Body of pancreas (tissue), 4 donors: ENCODE measurements at regions not wholly inside any gene's neighbourhood (a gene's known extent, or its start where the extent isn't known, plus 50 kb on each side); places are given as distances from the start of the nearest gene placed in this dataset.

Experiments used
- POLR2A ChIP-seq, 3 donors: fragments of 450-650 bp; IDR thresholded peaks; one replicate each; pipeline ENCODE4 v1.6.1; 2016; ENCODE audit warnings: antibody characterized with exemption in 3 of 3, mild to moderate bottlenecking in 2 of 3
- TF ChIP-seq, protein P1 (sequence below), 7 experiments: fragments of 450-650 bp in 4 of 7; fragments of 200-600 bp in 3 of 7; sonication (generic) in 3 of 7; IDR thresholded peaks; one replicate each; pipeline ENCODE4 v1.5.1; 2016 to 2019; ENCODE audit warnings: antibody characterized with exemption in 7 of 7

DNA sequence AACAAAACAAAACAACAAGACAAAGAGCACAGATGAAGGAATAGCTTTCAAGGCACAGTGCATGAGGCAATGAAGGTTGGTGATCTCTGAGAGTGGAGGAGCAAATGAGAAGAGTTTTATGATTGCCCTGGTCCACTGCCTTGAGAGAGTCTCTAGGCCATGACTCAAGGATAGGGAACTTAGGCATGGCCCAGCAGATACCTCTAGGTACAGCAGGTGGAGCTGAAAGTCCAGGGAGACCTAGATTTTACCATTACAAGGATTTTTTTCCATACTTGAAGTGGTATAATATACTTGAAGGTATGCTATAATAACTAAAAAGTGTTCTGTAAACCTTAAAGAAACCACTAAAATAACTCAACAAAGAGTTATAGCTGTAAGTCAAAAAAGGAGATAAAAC is 239.5 kb upstream of the KLHL29 start:
- TF ChIP-seq, protein P1, sequence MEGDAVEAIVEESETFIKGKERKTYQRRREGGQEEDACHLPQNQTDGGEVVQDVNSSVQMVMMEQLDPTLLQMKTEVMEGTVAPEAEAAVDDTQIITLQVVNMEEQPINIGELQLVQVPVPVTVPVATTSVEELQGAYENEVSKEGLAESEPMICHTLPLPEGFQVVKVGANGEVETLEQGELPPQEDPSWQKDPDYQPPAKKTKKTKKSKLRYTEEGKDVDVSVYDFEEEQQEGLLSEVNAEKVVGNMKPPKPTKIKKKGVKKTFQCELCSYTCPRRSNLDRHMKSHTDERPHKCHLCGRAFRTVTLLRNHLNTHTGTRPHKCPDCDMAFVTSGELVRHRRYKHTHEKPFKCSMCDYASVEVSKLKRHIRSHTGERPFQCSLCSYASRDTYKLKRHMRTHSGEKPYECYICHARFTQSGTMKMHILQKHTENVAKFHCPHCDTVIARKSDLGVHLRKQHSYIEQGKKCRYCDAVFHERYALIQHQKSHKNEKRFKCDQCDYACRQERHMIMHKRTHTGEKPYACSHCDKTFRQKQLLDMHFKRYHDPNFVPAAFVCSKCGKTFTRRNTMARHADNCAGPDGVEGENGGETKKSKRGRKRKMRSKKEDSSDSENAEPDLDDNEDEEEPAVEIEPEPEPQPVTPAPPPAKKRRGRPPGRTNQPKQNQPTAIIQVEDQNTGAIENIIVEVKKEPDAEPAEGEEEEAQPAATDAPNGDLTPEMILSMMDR (IDR thresholded peaks at IDR 0.05): no peak
- no peak for TF ChIP-seq POLR2A (IDR thresholded peaks at IDR 0.05)
